CD4-positive, alpha-beta T cell (primary cell): ENCODE measurements at regions not wholly inside any gene's neighbourhood (a gene's known extent, or its start where the extent isn't known, plus 50 kb on each side); places are given as distances from the start of the nearest gene placed in this dataset.
"Not testable (repeated sequence)": the region's sequence is repeated elsewhere in the genome, so short reads cannot be mapped to it uniquely, and the experiment has no call there.

ENCODE experiments used
- ATAC-seq: fragments of 200-7000 bp; cut with Tn5 transposase; one replicate; pipeline ENCODE4 v1.10.0; 2022; ENCODE audit warnings: mild to moderate bottlenecking; ENCODE audit not compliant: poor library complexity
- CTCF ChIA-PET: fragments of 350-600 bp; sonication (Branson Sonifier 250); formaldehyde crosslinking; loops from one replicate; lab custom pipeline; 2021; ENCODE audit warnings: antibody characterized with exemption, inconsistent platforms; lab: Charles Lee
- POLR2A ChIA-PET: fragments of 350-600 bp; sonication (Branson Sonifier 250); formaldehyde crosslinking; loops from one replicate; lab custom pipeline; 2021; ENCODE audit warnings: antibody characterized with exemption, inconsistent platforms; lab: Charles Lee
- DNase-seq, 14 experiments: peaks; one replicate each; pipeline ENCODE4 v3.0.0-alpha.2; 2013 to 2020; ENCODE audit warnings: mixed read lengths in 2 of 14
- H3K27ac ChIP-seq, 2 donors: one replicate each; pipeline versions ENCODE4 v1.5.1 to v1.7.0; 2013; ENCODE audit warnings: low read length in 2 of 2, low read depth in 1 of 2, mild to moderate bottlenecking in 1 of 2
- H3K27me3 ChIP-seq, 2 experiments: 1 replicate in 1 of 2; 2 replicates in 1 of 2; pipeline versions ENCODE4 v1.6.1 to v1.7.0; 2013; ENCODE audit warnings: low read length in 2 of 2, control low read depth in 1 of 2, mild to moderate bottlenecking in 1 of 2, moderate library complexity in 1 of 2; ENCODE audit not compliant: insufficient read depth in 2 of 2, control insufficient read depth in 1 of 2
- H3K36me3 ChIP-seq: one replicate; pipeline ENCODE4 v1.6.1; 2013; ENCODE audit warnings: low read length, control low read depth; ENCODE audit not compliant: insufficient read depth
- H3K4me1 ChIP-seq: one replicate; pipeline ENCODE4 v1.6.1; 2013; ENCODE audit warnings: low read length, control low read depth; ENCODE audit not compliant: insufficient read depth
- H3K4me3 ChIP-seq: one replicate; pipeline ENCODE4 v1.5.1; 2013; ENCODE audit warnings: mild to moderate bottlenecking, low read length, moderate library complexity
- H3K9me3 ChIP-seq, 2 experiments: 1 replicate in 1 of 2; 2 replicates in 1 of 2; pipeline versions ENCODE4 v1.6.1 to v1.7.0; 2013; ENCODE audit warnings: low read length in 2 of 2, mild to moderate bottlenecking in 2 of 2, control low read depth in 1 of 2, moderate library complexity in 1 of 2; ENCODE audit not compliant: control insufficient read depth in 1 of 2, insufficient read depth in 1 of 2
- H3K27ac Mint-ChIP-seq: one replicate; pipeline ENCODE4 v1.8.0; 2020; ENCODE audit warnings: mixed read lengths
- H3K27me3 Mint-ChIP-seq: one replicate; pipeline ENCODE4 v1.8.0; 2021; ENCODE audit warnings: mixed read lengths
- H3K36me3 Mint-ChIP-seq: one replicate; pipeline ENCODE4 v1.8.0; 2021; ENCODE audit warnings: low read depth, mixed read lengths
- H3K4me1 Mint-ChIP-seq: one replicate; pipeline ENCODE4 v1.8.0; 2021; ENCODE audit warnings: low read depth, mixed read lengths
- H3K4me3 Mint-ChIP-seq: one replicate; pipeline ENCODE4 v1.8.0; 2020; ENCODE audit warnings: mild to moderate bottlenecking, mixed read lengths
- H3K9me3 Mint-ChIP-seq: one replicate; pipeline ENCODE4 v1.8.0; 2020; ENCODE audit warnings: mixed read lengths
- intact Hi-C, 2 experiments: fragments of 100-400 bp; cut with DNase I in 1 of 2; cut with micrococcal nuclease in 1 of 2; formaldehyde crosslinking; loops; one replicate each; pipeline versions ENCODE4 v1.15.1 to v1.9.0; 2023 to 2025; cut with DNase I, micrococcal nuclease
- TF ChIP-seq, protein P1 (sequence below): fragments of 200-600 bp; IDR thresholded peaks from one replicate; pipeline ENCODE4 v1.8.0; 2022; ENCODE audit warnings: antibody characterized with exemption, mild to moderate bottlenecking

DNA sequence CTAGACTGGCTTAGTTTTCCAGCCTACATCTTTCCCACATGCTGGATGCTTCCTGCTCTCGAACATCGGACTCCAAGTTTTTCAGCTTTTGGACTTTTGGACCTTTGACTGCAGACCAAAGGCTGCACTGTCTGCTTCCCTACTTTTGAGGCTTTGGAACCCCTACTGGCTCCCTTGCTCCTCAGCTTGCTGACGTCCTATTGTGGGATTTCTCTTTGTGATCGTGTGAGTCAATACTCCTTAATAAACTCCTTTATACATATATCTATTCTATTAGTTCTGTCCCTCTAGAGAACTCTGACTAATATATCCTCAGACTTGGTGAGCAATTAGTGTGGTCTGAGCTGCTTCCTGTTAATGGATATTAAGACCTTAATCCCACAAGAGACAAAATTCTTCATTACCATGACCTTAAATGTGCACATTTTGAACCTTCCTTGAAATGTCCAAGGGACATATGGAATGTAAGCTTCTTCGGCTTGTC, 752.9 kb downstream of the CDH18 start:
- Histone ChIP-seq H3K4me3 (no peak overlapping the region), H3K27me3 (no peaks in the 10 kb centered on the region), H3K27ac (no peak overlapping the region), H3K9me3 (peaks cover 0 to 6% of the 10 kb centered on the region in 2 experiments), H3K36me3 (no peaks in the 10 kb centered on the region), H3K4me1 (no peaks in the 10 kb centered on the region)
- TF ChIP-seq, protein P1, sequence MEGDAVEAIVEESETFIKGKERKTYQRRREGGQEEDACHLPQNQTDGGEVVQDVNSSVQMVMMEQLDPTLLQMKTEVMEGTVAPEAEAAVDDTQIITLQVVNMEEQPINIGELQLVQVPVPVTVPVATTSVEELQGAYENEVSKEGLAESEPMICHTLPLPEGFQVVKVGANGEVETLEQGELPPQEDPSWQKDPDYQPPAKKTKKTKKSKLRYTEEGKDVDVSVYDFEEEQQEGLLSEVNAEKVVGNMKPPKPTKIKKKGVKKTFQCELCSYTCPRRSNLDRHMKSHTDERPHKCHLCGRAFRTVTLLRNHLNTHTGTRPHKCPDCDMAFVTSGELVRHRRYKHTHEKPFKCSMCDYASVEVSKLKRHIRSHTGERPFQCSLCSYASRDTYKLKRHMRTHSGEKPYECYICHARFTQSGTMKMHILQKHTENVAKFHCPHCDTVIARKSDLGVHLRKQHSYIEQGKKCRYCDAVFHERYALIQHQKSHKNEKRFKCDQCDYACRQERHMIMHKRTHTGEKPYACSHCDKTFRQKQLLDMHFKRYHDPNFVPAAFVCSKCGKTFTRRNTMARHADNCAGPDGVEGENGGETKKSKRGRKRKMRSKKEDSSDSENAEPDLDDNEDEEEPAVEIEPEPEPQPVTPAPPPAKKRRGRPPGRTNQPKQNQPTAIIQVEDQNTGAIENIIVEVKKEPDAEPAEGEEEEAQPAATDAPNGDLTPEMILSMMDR, result no peak
- ChIA-PET CTCF (no interaction called here), POLR2A (no interaction called here)
- H3K36me3 Mint-ChIP-seq, result no peaks in the 10 kb centered on the region
- H3K4me3 Mint-ChIP-seq, result no peak overlapping the region
- H3K27me3 Mint-ChIP-seq, result no peaks in the 10 kb centered on the region
- no peak for DNase-seq
- ATAC-seq, result no peak
- no peak overlapping the region for H3K27ac Mint-ChIP-seq
- H3K9me3 Mint-ChIP-seq, result peaks cover 1% of the 10 kb centered on the region
- no peaks in the 10 kb centered on the region for H3K4me1 Mint-ChIP-seq
- intact Hi-C loops, result no loop called here

GRCh38 chr5:19240170-19240569, 747.8 kb downstream of the CDH18 start:
- POLR2A ChIA-PET, result no interaction called here

DNA sequence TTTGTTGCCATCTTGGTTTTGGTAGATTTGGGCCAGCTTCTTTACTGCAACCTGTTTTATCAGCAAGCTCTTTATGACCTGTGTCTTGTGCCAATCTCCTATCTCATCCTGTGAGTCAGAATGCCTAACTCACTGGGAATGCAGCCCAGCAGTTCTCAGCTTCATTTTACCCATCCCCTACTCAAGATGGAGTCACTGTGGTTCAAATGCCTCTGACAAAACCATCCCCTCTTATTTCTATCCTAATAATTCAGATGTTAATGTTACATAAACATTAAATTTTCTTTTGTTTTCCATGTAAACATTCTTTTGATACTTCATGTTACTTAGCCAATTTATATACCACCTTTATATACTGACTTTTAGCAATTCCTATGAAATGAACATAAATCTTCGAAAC, 746.3 kb downstream of the CDH18 start:
- no peak overlapping the region for H3K27ac ChIP-seq
- no peaks in the 10 kb centered on the region for H3K27me3 Mint-ChIP-seq
- no peaks in the 10 kb centered on the region for H3K36me3 ChIP-seq
- no peaks in the 10 kb centered on the region for H3K4me1 Mint-ChIP-seq
- no peak overlapping the region for H3K4me3 Mint-ChIP-seq
- H3K4me1 ChIP-seq, result no peaks in the 10 kb centered on the region
- DNase-seq (no peak), ATAC-seq (no peak)
- POLR2A ChIA-PET, result no interaction called here
- no peaks in the 10 kb centered on the region for H3K9me3 ChIP-seq
- intact Hi-C loops, result no loop called here
- H3K9me3 Mint-ChIP-seq, result peaks cover 14% of the 10 kb centered on the region
- TF ChIP-seq, protein P1, result no peak
- no peak overlapping the region for H3K27ac Mint-ChIP-seq
- H3K27me3 ChIP-seq, result no peaks in the 10 kb centered on the region
- CTCF ChIA-PET, result no interaction called here
- no peaks in the 10 kb centered on the region for H3K36me3 Mint-ChIP-seq
- no peak overlapping the region for H3K4me3 ChIP-seq

More at GRCh38 chr5:19240170-19240569, 747.8 kb downstream of the CDH18 start:
- CTCF ChIA-PET, result no interaction called here
- no peak for ATAC-seq
- H3K36me3 ChIP-seq, result no peaks in the 10 kb centered on the region
- intact Hi-C loops, result no loop called here
- H3K4me1 ChIP-seq, result no peaks in the 10 kb centered on the region
- H3K27ac ChIP-seq, result no peak overlapping the region
- Mint-ChIP-seq H3K9me3 (peaks cover 9% of the 10 kb centered on the region), H3K4me3 (no peak overlapping the region), H3K27me3 (no peaks in the 10 kb centered on the region), H3K27ac (no peak overlapping the region), H3K36me3 (no peaks in the 10 kb centered on the region), H3K4me1 (no peaks in the 10 kb centered on the region)
- TF ChIP-seq, protein P1, result no peak
- no peaks in the 10 kb centered on the region for H3K27me3 ChIP-seq
- no peak overlapping the region for H3K4me3 ChIP-seq
- DNase-seq, result no peak
- no peaks in the 10 kb centered on the region for H3K9me3 ChIP-seq

- DNase-seq, POLR2A ChIA-PET, H3K4me1 Mint-ChIP-seq, ATAC-seq, CTCF ChIA-PET, H3K36me3 ChIP-seq, H3K27ac Mint-ChIP-seq, H3K4me1 ChIP-seq, H3K27me3 ChIP-seq, H3K36me3 Mint-ChIP-seq, H3K4me3 ChIP-seq, intact Hi-C loops, H3K4me3 Mint-ChIP-seq, H3K27ac ChIP-seq, H3K27me3 Mint-ChIP-seq: not testable (repeated sequence)
- H3K9me3 ChIP-seq, result peaks cover 0 to 11% of the 10 kb centered on the region in 2 experiments
- H3K9me3 Mint-ChIP-seq, result peaks cover 11% of the 10 kb centered on the region
Measured at GRCh38 chr5:19246191-19246590, 741.8 kb downstream of the CDH18 start.
